Activated T-cell treated with anti-CD3 and anti-CD28 coated beads for 48 hours (primary cell): ENCODE measurements at regions not wholly inside any gene's neighbourhood (a gene's known extent, or its start where the extent isn't known, plus 50 kb on each side); places are given as distances from the start of the nearest gene placed in this dataset.

Experiments used
- DNase-seq: peaks from one replicate; pipeline ENCODE4 v3.0.0-alpha.2; 2020; ENCODE audit warnings: low read depth

GRCh38 chr22:49506010-49506400, 321.7 kb downstream of the BRD1 start:
- no peak for DNase-seq

- DNase-seq, result no peak
Observed at GRCh38 chr22:49505337-49506009, 322.2 kb downstream of the BRD1 start.

DNA sequence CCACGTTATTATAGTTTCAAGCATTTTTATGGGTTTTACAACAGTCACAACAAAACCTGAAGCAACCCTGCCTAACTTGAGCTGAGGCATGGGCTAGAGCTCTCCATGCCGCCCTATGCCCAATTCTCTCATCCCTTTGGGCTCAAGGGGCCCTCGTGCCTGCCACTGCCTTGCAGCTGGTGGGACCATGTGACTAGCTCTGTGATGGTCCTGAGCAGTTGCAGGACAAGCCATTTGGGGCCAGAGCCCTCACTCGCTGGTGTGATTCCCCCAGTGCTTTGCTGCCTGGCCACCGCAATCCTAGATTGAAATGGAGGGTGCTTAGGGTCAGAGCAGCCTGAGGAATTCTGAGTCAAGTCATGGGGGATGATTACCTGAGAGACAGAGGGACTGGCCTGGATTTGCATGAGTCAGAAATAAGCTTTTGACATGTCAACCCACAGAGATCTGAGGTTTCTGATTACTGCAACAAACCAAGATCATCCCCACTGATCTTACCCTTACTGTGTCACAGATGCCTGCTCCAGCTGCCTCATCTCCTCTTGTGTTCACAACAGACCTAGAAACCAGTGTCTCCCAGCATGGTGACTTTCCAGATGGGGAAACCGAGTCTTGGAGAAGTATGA, 323.7 kb downstream of the BRD1 start:
- DNase-seq, result no peak

DNA sequence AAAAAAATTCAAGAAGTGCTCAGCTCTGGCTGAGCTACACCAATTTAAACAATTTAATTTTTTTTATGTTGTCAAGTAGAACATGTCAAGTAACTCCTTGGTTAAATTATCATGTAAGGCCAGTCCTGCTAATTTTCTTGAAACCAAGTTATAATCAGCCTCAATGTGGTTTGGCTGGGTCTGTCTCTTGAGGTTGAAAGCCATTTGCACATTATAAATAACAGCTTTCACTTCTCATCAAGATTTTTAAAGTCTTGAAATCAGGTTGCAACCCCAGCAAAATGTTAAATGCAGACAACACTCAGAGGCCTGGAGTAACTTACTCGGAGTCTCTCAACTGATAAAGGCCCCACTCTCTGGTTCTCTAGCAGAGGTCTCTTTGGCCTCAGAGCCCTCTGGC, 324.4 kb downstream of the BRD1 start:
- DNase-seq, result no peak

DNA sequence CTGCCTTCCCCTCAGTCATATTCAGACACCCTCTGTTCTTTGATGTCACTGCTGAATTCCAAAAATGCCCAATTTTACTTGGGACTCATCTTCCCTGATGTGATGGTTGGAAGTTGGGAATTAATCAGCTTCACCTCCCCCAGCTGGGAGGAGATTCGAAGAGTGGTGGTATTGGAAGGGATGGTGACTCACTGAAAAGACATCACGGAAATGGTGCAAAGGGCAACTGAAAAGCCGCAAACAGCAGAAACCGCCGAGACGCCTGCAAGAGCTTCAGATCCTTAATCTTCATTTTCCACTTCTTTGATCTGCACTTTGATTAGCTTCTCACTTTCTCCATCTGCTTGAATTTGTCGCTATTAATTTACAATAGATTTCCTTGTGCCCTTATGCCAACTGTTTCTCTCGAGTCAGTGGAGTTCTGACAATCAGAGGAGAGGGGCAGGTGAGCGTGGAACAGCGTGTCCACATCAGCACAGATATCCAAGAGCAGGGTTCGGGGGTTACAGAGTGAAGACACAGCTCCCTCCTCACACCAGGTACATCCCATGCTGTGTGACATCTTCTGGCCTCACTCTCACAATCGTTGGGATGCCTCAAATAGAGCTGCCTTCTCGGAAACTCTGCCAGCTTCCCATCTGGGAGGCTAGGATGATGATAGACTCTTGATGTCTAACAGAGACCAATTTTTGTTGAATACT, 325.4 kb downstream of the BRD1 start:
- no peak for DNase-seq

DNA sequence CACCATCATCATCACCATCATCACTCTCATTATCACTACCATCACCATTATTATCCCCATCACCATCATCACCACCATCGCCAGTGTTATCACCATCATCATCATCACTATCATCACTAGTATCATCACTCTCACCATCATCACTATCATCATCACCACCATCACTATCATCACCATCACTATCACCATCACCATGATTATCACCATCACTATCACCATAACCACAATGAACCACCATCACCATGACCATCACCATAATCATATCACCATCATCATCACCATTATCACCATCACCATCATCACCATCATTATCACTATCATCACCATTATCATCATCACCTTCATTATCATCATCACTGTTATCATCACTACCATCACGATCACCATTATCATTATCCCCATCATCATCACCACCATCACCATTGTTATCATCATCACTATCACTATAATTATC, 326.7 kb downstream of the BRD1 start:
- DNase-seq, result no peak

- no peak for DNase-seq
Observed at GRCh38 chr22:49500076-49500460, 327.6 kb downstream of the BRD1 start.

DNA sequence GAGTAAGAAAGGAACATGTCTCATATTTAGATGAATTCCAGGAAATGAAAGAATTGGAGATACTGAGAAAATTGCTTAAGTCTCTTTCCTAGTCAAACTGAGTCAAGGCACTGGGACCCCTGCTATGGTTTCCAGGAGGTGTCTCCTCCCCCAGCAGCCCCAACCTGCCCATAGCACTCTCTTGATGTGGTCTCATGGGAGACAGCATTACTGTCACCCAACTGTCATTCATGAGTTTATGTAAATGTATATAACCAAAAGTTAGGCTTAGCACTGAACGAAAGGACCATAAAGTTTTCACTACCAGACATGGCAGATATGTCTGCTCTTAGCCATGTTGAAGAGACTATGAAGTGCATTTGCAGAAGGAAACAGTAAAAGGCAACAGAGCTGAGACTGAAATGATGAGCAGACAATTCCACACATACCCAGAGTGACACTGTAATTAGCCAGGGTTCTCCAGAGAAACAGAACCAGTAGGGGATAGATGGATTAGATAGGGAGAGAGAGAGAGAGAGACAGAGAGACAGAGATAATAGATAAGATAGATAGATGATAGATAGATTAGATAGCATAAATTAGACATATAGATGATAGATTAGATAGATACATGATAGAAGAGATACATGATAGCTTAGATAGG, 328.1 kb downstream of the BRD1 start:
- no peak for DNase-seq

DNA sequence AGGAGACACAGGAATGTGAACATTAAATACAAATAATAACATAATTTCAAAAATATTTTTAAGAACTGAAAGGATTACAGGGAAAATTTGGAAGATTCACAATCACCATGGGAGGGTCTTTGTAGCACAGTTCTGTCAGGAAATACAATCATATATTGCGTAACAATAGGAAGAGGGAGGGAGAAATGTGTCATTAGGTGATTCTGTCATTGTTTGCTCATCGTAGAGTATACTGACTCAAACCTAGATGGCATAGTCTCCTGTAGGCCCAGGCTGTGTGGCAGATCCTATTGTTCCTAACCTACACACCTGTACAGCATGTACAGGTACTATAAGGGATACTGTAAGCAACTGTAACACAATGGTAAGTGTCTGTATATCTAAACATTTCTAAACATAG, 330.4 kb downstream of the BRD1 start:
- no peak for DNase-seq

- no peak for DNase-seq
Observed at GRCh38 chr22:49494555-49494954, 333.1 kb downstream of the BRD1 start.

- DNase-seq, result no peak
Observed at GRCh38 chr22:49492741-49493251, 334.9 kb downstream of the BRD1 start.

GRCh38 chr22:49492308-49492707, 335.4 kb downstream of the BRD1 start:
- no peak for DNase-seq

DNA sequence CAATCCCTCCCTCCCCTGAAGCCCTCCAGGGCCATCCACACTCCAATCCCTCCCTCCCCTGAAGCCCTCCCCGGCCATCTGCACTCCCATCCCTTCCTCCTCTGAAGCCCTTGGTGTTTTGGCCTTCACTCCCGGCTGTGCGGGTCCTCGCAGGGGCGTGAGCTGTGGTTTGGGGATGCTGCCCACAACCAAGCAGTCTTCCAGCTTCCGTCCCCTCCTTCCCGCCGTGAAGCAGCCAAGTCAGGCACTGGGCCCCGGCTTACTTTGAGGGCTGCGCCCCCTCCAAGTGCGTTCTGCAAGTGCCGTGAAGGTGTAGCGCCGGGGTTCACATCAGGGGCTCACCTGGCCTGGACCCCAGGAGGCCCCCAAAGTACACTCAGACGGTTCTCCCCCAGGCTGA, 335.9 kb downstream of the BRD1 start:
- DNase-seq, result no peak

GRCh38 chr22:49491221-49491635, 336.4 kb downstream of the BRD1 start:
- DNase-seq, result no peak

GRCh38 chr22:49490692-49491091, 337.0 kb downstream of the BRD1 start:
- DNase-seq, result no peak

GRCh38 chr22:49489821-49490220, 337.9 kb downstream of the BRD1 start:
- no peak for DNase-seq

DNA sequence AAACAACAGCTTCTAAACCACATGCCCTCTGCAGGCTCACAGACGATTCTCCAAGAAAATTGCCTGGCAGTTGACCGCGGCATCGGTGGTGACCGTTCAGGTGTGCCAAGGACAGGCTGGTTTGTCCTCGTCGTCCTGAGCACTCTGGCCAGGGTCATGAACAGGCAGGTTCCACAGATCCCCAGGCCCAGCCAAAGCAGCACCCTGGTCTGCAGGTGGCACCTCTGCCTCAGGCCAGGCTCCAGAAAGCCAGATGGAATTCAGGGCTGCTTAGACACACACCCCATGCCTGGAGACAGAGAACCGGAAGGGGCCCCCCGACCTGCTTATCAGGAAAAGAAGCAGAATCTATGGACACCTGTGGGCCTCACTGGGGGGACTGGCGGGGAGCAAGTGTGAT, 338.7 kb downstream of the BRD1 start:
- no peak for DNase-seq

- DNase-seq, result no peak
Observed at GRCh38 chr22:49487950-49488349, 339.7 kb downstream of the BRD1 start.

GRCh38 chr22:49486225-49486624, 341.4 kb downstream of the BRD1 start:
- no peak for DNase-seq

- DNase-seq, result no peak
Observed at GRCh38 chr22:49483946-49484345, 343.7 kb downstream of the BRD1 start.

- no peak for DNase-seq
Observed at GRCh38 chr22:49483281-49483870, 344.3 kb downstream of the BRD1 start.

DNA sequence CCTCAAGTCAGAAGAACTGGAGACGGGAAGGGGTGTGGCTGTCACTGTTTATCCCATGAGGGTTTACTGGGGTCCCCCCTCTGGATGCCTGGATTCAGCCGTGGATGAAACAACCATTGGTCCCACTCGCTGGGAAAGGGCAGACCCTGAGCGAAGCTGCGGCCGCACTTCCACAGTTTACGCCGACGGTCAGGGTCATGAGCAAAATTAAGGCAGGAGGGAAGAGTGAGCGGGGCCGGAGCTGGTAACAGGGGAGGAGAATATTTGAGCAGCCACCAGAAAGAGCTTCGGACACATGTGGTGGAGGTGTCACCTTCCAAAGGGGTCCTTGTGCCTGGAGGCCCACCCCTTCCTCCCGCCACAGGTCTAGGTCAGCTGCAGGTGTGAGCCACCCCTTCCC, 344.9 kb downstream of the BRD1 start:
- no peak for DNase-seq
